C4-2B (cell line): ENCODE measurements at regions not wholly inside any gene's neighbourhood (a gene's known extent, or its start where the extent isn't known, plus 50 kb on each side); places are given as distances from the start of the nearest gene placed in this dataset.

Experiments used
- ZFX ChIP-seq: fragments of 450-650 bp; IDR thresholded peaks from 2 replicates; pipeline ENCODE4 v1.6.1; 2017
- TF ChIP-seq, protein P1 (sequence below): fragments of 450-650 bp; conservative IDR thresholded peaks from 2 replicates; pipeline ENCODE4 v1.5.1; 2017; ENCODE audit warnings: mild to moderate bottlenecking

DNA sequence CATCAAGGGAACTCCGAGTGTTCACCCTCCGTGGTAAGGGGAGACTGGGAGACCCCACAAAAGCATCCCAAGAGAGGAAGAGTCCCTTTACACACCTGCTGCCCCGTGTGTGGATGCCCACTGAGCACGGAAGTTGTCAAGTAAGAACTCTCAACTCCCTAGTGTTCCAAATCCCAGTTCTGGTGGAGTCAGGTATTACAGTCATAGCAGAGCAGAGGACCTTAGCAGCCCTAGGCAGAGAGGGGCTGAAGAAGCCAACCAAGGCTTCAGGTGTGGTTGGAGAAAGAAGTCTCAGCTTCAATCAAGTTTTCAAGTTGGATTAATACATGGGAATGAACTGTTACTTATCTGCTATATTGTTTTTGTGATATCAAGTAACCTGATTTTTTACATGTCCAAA, 512.5 kb downstream of the RNF144A start:
- TF ChIP-seq, protein P1, sequence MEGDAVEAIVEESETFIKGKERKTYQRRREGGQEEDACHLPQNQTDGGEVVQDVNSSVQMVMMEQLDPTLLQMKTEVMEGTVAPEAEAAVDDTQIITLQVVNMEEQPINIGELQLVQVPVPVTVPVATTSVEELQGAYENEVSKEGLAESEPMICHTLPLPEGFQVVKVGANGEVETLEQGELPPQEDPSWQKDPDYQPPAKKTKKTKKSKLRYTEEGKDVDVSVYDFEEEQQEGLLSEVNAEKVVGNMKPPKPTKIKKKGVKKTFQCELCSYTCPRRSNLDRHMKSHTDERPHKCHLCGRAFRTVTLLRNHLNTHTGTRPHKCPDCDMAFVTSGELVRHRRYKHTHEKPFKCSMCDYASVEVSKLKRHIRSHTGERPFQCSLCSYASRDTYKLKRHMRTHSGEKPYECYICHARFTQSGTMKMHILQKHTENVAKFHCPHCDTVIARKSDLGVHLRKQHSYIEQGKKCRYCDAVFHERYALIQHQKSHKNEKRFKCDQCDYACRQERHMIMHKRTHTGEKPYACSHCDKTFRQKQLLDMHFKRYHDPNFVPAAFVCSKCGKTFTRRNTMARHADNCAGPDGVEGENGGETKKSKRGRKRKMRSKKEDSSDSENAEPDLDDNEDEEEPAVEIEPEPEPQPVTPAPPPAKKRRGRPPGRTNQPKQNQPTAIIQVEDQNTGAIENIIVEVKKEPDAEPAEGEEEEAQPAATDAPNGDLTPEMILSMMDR = no peak
- no peak for TF ChIP-seq ZFX
